ENCODE measurements at regions not wholly inside any gene's neighbourhood (a gene's known extent, or its start where the extent isn't known, plus 50 kb on each side); places are given as distances from the start of the nearest gene placed in this dataset.
"Not testable (repeated sequence)": the region's sequence is repeated elsewhere in the genome, so short reads cannot be mapped to it uniquely, and the experiment has no call there.

GRCh38 chr13:69221633-69222498 lies 885.8 kb upstream of the ATXN8OS start:
- H3K4me1 ChIP-seq (ENCODE audit: control insufficient read depth, insufficient read depth, low read length); H3K9me3 ChIP-seq (ENCODE audit: control insufficient read depth, low read length); H3K27ac ChIP-seq (ENCODE audit: insufficient read depth, low read depth, low read length, poor library complexity, severe bottlenecking); H3K4me3 ChIP-seq (ENCODE audit: insufficient read depth, low read depth, low read length); H3K36me3 ChIP-seq (ENCODE audit: control insufficient read depth, insufficient read depth, low read length); H3K27me3 ChIP-seq (ENCODE audit: control insufficient read depth, insufficient read depth, low read length, poor library complexity, severe bottlenecking): not testable (repeated sequence)
- 95 to 96% methylated on average over 20 to 21 of the region's 22 CpGs for WGBS, 2 experiments

DNA sequence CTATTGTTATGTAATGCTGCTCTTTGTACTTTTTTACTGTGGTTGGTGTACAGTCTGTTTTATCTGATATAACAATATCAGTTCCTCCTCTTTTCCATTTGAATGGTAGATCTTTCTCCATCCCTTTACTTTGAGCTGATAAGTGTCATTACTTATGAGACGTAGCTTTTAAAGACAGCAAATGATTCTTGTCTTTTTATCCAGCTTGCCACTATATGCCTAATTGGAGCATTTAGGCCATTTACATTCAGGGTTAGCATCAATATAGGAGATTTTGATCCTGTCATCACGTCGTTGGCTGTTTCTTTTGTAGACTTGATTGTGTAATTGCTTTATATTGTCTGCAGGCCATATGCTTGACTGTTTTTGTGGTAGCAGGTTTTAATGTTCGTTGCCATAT lies 894.2 kb upstream of the ATXN8OS start:
- H3K27me3 ChIP-seq (ENCODE audit: control insufficient read depth, insufficient read depth, low read length, poor library complexity, severe bottlenecking) = no peaks in the 10 kb centered on the region
- no peak overlapping the region for H3K4me3 ChIP-seq (ENCODE audit: insufficient read depth, low read depth, low read length)
- 87 to 95% methylated on average over 4 of the region's 4 CpGs for WGBS, 2 experiments
- no peak overlapping the region for H3K27ac ChIP-seq (ENCODE audit: insufficient read depth, low read depth, low read length, poor library complexity, severe bottlenecking)
- H3K36me3 ChIP-seq (ENCODE audit: control insufficient read depth, insufficient read depth, low read length) = no peaks in the 10 kb centered on the region
- no peaks in the 10 kb centered on the region for H3K9me3 ChIP-seq (ENCODE audit: control insufficient read depth, low read length)
- H3K4me1 ChIP-seq (ENCODE audit: control insufficient read depth, insufficient read depth, low read length) = no peaks in the 10 kb centered on the region

DNA sequence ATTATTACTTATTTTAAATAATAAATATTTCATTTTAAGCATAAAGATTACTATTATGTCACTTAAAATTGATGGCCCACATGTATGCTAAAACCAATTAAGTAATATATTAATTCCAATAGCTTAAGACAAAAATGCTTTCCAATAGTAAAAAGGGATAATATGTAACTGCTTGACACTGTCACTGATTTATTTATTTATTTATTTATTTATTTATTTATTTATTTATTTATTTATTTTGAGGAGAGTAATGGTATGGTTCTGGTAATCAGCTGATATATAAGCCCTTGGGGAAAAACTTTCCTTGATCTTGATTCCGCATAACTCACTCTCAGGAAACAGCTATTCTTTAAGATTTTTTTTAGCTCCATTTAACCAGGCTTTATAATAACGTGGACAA lies 903.0 kb upstream of the ATXN8OS start:
- 92 to 96% methylated on average over 2 of the region's 2 CpGs for whole genome bisulfite sequencing, 2 experiments
- no peak overlapping the region for H3K27ac ChIP-seq (ENCODE audit: insufficient read depth, low read depth, low read length, poor library complexity, severe bottlenecking)
- no peaks in the 10 kb centered on the region for H3K36me3 ChIP-seq (ENCODE audit: control insufficient read depth, insufficient read depth, low read length)
- H3K4me1 ChIP-seq (ENCODE audit: control insufficient read depth, insufficient read depth, low read length) = no peaks in the 10 kb centered on the region
- no peaks in the 10 kb centered on the region for H3K27me3 ChIP-seq (ENCODE audit: control insufficient read depth, insufficient read depth, low read length, poor library complexity, severe bottlenecking)
- H3K4me3 ChIP-seq (ENCODE audit: insufficient read depth, low read depth, low read length) = no peak overlapping the region
- no peaks in the 10 kb centered on the region for H3K9me3 ChIP-seq (ENCODE audit: control insufficient read depth, low read length)

GRCh38 chr13:69202996-69203395 lies 904.6 kb upstream of the ATXN8OS start:
- H3K4me3 ChIP-seq (ENCODE audit: insufficient read depth, low read depth, low read length) = no peak overlapping the region
- no peaks in the 10 kb centered on the region for H3K9me3 ChIP-seq (ENCODE audit: control insufficient read depth, low read length)
- H3K27me3 ChIP-seq (ENCODE audit: control insufficient read depth, insufficient read depth, low read length, poor library complexity, severe bottlenecking) = no peaks in the 10 kb centered on the region
- no peaks in the 10 kb centered on the region for H3K36me3 ChIP-seq (ENCODE audit: control insufficient read depth, insufficient read depth, low read length)
- H3K27ac ChIP-seq (ENCODE audit: insufficient read depth, low read depth, low read length, poor library complexity, severe bottlenecking) = peak overlapping the region; percentile 36
- WGBS, 2 experiments = 43 to 80% methylated on average over 1 of the region's 1 CpG
- H3K4me1 ChIP-seq (ENCODE audit: control insufficient read depth, insufficient read depth, low read length) = peaks cover 3% of the 10 kb centered on the region

DNA sequence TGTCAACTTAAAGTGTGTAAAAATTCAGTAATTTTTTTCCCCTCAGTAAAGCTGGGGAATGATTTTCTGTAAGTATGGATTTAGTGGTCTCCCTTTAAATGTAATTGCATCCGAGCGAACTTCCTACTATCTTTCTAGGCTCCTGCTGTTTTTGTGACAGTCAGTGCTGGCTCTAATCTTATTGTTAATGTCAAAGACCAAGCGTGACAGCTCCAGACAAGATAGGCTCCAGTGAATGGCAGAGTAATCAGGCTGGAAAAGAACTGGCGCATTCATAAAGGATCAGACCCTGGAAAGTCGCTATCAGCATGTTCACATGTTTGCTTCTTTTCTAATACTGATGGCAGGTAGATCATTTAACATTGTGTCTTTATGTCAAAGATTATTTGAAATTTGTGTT lies 908.0 kb upstream of the ATXN8OS start:
- H3K27ac ChIP-seq (ENCODE audit: insufficient read depth, low read depth, low read length, poor library complexity, severe bottlenecking) = peak overlapping the region; percentile 26
- WGBS, 2 experiments = 7 to 18% methylated on average over 5 of the region's 5 CpGs
- peaks cover 3% of the 10 kb centered on the region for H3K4me1 ChIP-seq (ENCODE audit: control insufficient read depth, insufficient read depth, low read length)
- no peaks in the 10 kb centered on the region for H3K36me3 ChIP-seq (ENCODE audit: control insufficient read depth, insufficient read depth, low read length)
- no peaks in the 10 kb centered on the region for H3K9me3 ChIP-seq (ENCODE audit: control insufficient read depth, low read length)
- H3K4me3 ChIP-seq (ENCODE audit: insufficient read depth, low read depth, low read length) = no peak overlapping the region
- no peaks in the 10 kb centered on the region for H3K27me3 ChIP-seq (ENCODE audit: control insufficient read depth, insufficient read depth, low read length, poor library complexity, severe bottlenecking)

DNA sequence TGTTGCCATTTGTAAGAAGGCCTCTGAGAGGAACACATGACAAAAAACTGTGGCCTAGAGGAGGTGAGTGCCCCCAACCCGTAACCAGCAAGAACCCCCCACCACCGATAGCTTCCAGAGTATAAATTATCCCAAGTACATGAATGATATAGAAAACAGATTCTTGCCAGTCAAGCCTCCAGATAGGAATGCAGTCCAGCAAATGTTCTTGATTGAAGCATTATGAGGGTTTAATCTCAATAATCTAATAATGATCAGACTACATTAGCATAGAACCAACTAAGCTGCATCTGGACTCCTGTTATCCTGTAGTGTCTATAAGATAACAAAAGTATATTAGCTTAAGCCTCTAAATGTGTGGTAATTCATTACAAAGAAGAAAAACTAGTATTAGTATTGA lies 908.9 kb upstream of the ATXN8OS start:
- Histone ChIP-seq H3K27me3 (ENCODE audit: control insufficient read depth, insufficient read depth, low read length, poor library complexity, severe bottlenecking) (no peaks in the 10 kb centered on the region), H3K36me3 (ENCODE audit: control insufficient read depth, insufficient read depth, low read length) (no peaks in the 10 kb centered on the region), H3K4me3 (ENCODE audit: insufficient read depth, low read depth, low read length) (no peak overlapping the region), H3K9me3 (ENCODE audit: control insufficient read depth, low read length) (no peaks in the 10 kb centered on the region), H3K27ac (ENCODE audit: insufficient read depth, low read depth, low read length, poor library complexity, severe bottlenecking) (no peak overlapping the region), H3K4me1 (ENCODE audit: control insufficient read depth, insufficient read depth, low read length) (peaks cover 3% of the 10 kb centered on the region)
- 96% methylated on average over 2 of the region's 2 CpGs; no CpG with 5 or more reads in 1 of the 2 experiments for WGBS, 2 experiments

DNA sequence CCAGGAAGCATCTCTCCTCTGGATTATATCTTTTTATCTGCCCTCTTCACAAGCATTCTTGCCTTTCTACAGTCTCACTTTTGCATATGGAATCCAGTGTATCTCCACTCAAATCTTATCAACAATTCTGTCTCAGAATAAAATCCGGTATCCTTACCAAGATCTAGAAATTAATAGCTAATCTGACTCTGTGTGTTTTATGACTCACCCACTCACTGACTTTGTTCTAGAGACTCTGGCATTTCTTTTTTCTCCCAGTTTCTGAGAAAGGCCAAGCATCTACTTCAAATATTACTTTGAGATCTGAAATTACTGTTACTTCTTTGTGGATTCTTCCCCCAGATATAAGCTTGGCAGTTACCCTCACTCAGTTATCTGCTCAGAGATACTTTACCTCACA lies 913.5 kb upstream of the ATXN8OS start:
- Histone ChIP-seq H3K27me3 (ENCODE audit: control insufficient read depth, insufficient read depth, low read length, poor library complexity, severe bottlenecking) (no peaks in the 10 kb centered on the region), H3K27ac (ENCODE audit: insufficient read depth, low read depth, low read length, poor library complexity, severe bottlenecking) (no peak overlapping the region), H3K36me3 (ENCODE audit: control insufficient read depth, insufficient read depth, low read length) (no peaks in the 10 kb centered on the region), H3K9me3 (ENCODE audit: control insufficient read depth, low read length) (no peaks in the 10 kb centered on the region), H3K4me3 (ENCODE audit: insufficient read depth, low read depth, low read length) (no peak overlapping the region), H3K4me1 (ENCODE audit: control insufficient read depth, insufficient read depth, low read length) (peaks cover 3% of the 10 kb centered on the region)
- 95 to 100% methylated on average over 1 of the region's 1 CpG for WGBS, 2 experiments

DNA sequence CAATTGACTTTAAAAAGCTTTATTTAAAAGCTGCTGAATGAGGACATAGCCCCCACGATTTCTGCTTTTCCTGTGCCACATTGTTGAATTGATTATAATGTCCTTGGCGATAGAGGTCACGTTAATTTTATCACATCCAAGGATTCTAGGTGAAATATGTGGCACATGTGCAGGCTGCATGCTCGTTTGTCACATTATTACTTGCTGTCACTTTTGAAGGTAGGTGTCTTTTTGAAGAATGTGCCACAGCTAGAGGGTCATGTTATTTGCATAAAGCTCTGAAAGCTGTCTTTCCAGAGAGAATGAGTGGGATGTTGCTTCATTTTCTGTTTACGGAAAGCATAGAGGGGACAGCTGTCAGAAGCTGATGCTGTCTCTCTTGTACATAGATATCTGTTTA lies 927.6 kb upstream of the ATXN8OS start:
- Histone ChIP-seq H3K27ac (ENCODE audit: insufficient read depth, low read depth, low read length, poor library complexity, severe bottlenecking) (no peak overlapping the region), H3K4me1 (ENCODE audit: control insufficient read depth, insufficient read depth, low read length) (no peaks in the 10 kb centered on the region), H3K27me3 (ENCODE audit: control insufficient read depth, insufficient read depth, low read length, poor library complexity, severe bottlenecking) (no peaks in the 10 kb centered on the region), H3K4me3 (ENCODE audit: insufficient read depth, low read depth, low read length) (no peak overlapping the region), H3K9me3 (ENCODE audit: control insufficient read depth, low read length) (no peaks in the 10 kb centered on the region), H3K36me3 (ENCODE audit: control insufficient read depth, insufficient read depth, low read length) (no peaks in the 10 kb centered on the region)
- 87 to 91% methylated on average over 5 of the region's 5 CpGs for WGBS, 2 experiments

GRCh38 chr13:69178000-69178399 lies 929.6 kb upstream of the ATXN8OS start:
- H3K4me1 ChIP-seq (ENCODE audit: control insufficient read depth, insufficient read depth, low read length) = no peaks in the 10 kb centered on the region
- no peak overlapping the region for H3K4me3 ChIP-seq (ENCODE audit: insufficient read depth, low read depth, low read length)
- WGBS, 2 experiments = 100% methylated on average over 1 of the region's 1 CpG; no CpG with 5 or more reads in 1 of the 2 experiments
- H3K36me3 ChIP-seq (ENCODE audit: control insufficient read depth, insufficient read depth, low read length) = no peaks in the 10 kb centered on the region
- H3K27ac ChIP-seq (ENCODE audit: insufficient read depth, low read depth, low read length, poor library complexity, severe bottlenecking) = no peak overlapping the region
- no peaks in the 10 kb centered on the region for H3K9me3 ChIP-seq (ENCODE audit: control insufficient read depth, low read length)
- H3K27me3 ChIP-seq (ENCODE audit: control insufficient read depth, insufficient read depth, low read length, poor library complexity, severe bottlenecking) = no peaks in the 10 kb centered on the region

GRCh38 chr13:69168436-69168835 lies 939.2 kb upstream of the ATXN8OS start:
- no peaks in the 10 kb centered on the region for H3K9me3 ChIP-seq (ENCODE audit: control insufficient read depth, low read length)
- H3K27me3 ChIP-seq (ENCODE audit: control insufficient read depth, insufficient read depth, low read length, poor library complexity, severe bottlenecking) = no peaks in the 10 kb centered on the region
- WGBS, 2 experiments = 93 to 95% methylated on average over 6 to 9 of the region's 9 CpGs

More at GRCh38 chr13:69168436-69168835, 939.2 kb upstream of the ATXN8OS start:
- no peaks in the 10 kb centered on the region for H3K4me1 ChIP-seq (ENCODE audit: control insufficient read depth, insufficient read depth, low read length)
- H3K27ac ChIP-seq (ENCODE audit: insufficient read depth, low read depth, low read length, poor library complexity, severe bottlenecking) = no peak overlapping the region
- no peak overlapping the region for H3K4me3 ChIP-seq (ENCODE audit: insufficient read depth, low read depth, low read length)
- H3K36me3 ChIP-seq (ENCODE audit: control insufficient read depth, insufficient read depth, low read length) = no peaks in the 10 kb centered on the region
